NCI-H1092 (cell line): ENCODE measurements at regions not wholly inside any gene's neighbourhood (a gene's known extent, or its start where the extent isn't known, plus 50 kb on each side); places are given as distances from the start of the nearest gene placed in this dataset.
A peak's percentile ranks its signal among the peaks of the same experiment; 100 is the strongest.
"Not testable (repeated sequence)": the region's sequence is repeated elsewhere in the genome, so short reads cannot be mapped to it uniquely, and the experiment has no call there.

ENCODE experiments used
- DNase-seq: peaks from one replicate; lab custom pipeline; 2025; lab: John Stamatoyannopoulos, UW

DNA sequence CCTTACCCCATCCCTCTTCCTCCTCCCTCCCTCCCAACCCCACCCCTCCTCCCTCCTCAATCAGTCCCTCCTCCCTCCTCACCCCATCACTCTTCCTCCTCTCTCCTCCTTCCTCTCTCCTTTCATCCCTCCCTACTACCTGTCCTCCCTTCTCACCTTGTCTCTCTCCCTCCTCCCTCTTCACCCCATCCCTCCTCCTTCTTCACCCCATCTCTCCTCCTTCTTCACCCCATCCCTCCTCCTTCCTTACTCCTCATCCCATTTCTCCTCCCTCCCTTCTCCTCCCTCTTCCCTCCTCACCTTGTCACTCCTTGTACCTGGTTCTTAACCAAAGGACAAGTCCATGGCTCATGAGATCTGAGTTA lies 222.4 kb downstream of the TTLL2 start:
- no peak for DNase-seq

DNA sequence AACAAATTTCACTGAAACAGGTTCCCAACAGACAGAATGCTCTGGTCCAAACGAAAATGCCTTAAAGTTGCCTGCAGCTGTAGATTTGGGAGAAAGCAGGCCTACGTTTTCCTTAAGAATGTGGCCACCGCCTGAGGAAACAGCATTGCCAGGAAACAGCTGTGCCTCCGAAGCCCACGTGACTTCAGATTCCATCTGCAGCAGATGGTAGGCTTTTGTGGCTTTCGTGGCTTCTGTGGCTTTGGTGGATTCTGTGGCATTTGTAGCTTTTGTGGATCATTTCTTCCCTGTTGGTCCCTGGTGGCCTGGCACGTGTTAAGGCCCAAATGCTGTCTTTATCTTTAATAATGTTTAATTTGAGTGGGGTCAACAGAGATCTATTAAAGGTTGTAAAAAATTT lies 222.9 kb downstream of the TTLL2 start:
- DNase-seq: no peak

DNA sequence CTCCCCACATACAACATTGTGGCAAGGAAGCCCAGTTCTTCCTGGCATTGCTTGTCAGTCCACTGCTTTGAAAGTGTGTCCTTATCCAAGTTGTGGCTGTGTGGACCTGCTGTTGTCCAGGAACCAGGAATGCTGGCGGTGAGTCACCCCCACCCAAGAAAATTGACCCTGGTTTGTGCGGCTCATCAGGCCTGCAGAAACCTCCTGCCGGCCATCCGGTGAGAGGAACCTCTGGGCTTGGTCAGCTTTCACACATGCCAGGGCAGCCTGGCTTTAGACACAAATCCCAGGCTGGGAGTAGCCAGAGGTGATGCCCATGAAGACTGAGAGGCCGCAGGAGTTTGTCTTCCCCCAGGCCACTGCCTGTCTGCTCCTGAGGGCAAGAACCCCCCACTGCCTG lies 223.6 kb downstream of the TTLL2 start:
- DNase-seq: no peak

DNA sequence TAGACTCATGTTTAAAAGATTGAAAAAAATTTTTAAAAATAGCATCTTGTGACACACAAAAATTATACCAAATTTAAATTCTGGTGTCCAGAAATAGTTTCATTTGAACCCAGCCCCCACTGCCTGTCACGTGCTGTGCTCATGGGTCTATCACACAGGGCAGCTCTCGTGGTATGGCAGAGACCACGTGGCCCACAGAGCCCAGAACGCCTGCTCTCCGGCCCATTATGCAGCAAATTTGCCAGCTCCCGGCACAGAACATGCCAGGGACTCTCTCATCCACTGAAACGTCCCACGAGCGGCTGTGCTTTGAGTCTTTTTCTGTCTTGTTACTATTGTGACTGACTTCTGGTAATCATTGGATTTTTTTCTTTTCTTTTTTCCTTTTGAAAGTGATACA lies 224.3 kb downstream of the TTLL2 start:
- DNase-seq: no peak

DNA sequence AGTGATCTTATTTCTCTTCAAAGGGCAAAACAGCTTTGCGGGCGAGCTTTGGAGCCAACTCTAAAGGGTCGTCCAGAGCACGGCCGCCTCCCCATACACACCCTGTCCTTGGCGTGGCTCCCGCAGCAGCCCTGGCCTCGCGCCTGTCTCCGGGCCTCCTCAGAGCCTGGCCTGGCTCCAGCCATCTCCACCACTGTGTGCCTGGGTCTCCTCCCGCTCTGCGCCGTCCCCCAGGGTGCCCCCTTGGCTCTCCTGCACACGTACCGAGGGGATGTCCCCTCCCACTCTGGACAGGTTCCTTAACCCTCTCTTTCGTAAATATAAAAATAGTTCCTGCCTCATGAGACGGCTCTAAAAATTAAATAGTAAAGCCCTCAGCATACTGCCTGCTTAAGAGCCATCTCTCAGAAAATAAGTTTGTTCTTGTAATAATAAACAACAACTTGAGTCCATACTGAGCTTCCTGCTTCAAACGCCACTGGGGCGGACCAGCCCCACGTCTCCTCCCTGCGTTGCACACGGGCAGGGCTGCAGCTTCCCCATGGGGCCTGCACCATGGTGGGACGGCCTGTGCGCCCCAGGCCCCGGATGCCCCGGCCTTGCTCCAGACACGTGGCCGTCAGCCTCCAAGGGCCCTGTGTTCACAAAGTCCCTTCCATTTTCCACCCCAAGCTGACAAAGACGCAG lies 226.2 kb downstream of the TTLL2 start:
- peak; percentile 84 for DNase-seq

DNA sequence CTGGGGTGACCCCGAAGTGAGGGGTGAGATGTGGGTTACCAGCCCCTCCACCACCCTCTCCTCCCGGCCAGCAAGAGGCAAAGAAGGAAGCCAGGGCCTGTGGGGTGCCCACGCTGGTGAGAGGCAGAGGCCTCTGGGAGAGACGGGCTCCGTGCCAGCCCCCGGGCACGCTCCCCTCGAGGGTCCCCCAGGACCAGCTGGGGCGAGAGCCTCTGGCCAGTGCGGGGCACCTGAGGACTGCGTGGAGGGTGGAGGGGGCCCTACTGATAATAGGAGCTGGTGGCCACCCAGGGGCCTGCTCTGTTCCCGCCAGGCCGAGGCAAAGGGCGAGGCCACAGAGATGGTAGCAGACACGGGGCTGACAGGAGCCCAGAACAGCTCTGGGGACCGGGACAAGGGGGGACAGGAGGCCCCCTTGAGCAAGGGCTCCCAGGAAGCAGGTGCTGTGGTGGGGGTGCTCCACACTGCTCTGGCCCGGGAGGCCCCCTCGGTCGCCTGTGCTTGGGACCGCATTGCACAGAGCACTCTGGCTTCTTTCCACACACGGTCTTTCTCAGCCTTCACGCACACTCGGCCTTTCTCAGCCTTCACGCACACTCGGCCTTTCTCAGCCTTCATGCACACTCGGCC lies 226.9 kb downstream of the TTLL2 start:
- no peak for DNase-seq

DNA sequence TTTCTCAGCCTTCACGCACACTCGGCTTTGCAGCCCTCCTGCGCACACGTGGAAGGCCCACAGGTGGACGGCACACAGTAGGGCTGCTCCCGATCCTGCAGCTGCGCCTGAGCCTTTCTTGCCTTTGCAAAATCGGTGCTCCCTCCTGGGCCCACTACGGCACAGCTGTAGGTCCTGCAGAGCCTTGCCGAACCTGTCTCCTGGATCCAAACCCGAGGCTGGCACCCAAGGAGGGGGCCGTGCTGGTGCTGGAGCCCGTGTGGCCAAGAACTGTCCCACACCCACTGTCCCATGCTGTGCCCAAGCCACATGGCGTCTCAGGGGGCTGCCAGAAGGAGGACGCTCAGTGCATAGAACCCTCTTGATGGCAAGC lies 227.4 kb downstream of the TTLL2 start:
- no peak for DNase-seq

DNA sequence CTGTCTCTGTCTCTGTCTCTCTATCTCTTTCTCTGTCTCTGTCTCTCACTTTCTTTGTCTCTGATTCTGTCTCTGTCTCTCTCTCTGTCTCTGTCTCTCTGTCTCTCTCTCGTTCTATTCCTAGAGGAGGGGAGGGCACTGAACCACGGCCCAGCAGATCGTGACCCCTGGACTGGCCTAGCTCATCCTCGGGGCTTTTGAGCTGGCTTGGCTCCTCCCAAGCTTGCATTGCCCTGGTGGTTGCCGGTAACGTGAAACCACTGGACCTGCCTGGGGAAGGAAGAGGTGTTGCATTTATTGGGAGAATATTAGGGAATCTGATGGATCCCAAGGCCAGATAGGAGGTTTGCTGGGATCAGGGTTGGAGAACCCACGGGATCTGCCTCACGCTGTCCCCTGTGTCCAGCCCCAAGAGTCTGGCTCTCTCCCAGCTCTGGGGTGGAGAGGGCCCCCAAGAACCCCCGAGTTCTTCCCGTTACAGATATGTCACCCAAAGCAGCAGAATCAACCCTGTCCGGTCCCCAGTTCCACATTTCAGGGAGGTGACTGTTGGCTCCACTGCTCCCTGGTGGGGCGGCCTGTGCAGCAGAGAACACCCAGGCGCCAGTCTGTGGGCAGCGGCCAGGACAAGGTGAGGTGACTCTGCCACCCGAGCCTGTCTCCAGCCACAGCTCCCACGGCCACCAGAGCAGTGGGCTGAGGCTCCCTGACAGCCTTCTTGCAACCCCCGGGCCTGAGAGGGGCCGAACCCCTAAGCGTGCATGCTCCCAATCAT lies 228.3 kb downstream of the TTLL2 start:
- no peak for DNase-seq

DNA sequence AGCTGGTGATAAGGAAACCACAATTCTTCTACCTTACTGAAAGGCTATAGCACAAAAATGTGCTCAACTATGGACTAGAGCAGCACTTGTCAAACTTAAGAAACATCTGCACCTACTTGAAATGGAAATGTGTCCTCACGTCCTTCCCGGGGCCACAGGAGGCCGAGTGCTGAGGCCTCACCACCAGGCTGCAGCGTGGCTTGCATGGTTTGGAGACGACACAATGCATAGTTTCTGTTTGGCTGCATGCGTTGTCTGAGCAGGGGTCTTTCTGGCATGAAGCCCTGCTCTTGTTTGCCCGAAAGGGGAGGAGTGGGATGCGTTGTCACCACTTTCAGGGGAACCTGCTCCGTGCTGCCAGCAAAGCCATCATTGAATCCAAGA lies 228.8 kb downstream of the TTLL2 start:
- no peak for DNase-seq

DNA sequence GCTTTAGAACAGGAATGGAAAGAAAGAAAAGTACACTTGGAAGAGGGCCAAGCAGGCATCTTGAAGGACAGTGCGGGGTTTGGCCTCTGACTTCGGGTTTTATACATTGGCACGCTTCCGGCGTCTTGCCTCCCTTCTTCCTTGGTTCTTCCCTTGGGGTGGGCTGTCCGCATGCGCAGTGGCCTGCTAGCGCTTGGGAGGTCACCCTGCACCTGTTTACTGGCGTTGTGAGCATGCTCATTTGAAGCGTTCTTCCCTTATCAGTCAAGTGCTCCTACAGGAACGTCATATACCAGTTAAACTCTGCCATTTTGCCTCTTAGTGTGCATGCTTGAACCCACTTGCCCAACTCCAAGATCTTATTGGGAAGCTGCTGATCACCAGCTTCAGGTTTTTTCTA lies 230.0 kb downstream of the TTLL2 start:
- no peak for DNase-seq

DNA sequence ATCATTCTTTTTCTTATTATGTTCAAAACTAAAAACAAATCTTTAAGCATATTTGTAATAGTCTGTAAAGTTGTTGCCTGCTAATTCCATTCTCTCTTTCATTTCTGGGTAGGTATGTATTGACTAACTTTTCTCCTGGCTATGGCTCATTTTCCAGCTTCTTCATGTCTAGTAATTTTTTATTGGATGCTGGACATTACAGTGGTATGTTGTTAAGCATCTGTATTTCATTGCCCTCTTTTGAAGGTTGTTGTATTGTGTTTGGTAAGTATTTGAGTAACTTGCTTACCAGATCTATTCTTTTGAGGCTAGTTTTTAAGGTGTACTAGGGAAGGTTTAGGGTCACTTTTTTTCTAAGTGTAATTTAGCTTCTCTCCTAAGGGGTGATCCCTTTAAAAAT lies 230.9 kb downstream of the TTLL2 start:
- no peak for DNase-seq

DNA sequence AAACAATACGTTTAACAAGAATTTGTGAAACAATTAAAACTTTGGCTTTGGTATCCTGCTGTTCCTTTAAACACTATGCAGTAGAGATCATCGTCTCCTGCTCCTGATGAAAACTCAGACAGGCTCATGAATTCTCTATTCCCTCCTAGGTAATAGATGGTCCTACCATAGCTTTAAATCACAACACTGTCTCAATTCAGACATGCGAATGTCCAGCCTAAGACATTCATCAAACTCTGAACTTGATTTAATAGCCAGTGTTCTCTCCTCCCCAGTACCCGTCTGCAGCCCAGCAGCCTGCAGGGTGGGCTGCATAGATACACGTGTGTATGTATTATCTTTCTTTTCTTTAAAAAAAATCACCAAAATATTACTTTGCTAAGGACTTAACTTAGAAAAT lies 232.8 kb downstream of the TTLL2 start:
- DNase-seq: no peak

DNA sequence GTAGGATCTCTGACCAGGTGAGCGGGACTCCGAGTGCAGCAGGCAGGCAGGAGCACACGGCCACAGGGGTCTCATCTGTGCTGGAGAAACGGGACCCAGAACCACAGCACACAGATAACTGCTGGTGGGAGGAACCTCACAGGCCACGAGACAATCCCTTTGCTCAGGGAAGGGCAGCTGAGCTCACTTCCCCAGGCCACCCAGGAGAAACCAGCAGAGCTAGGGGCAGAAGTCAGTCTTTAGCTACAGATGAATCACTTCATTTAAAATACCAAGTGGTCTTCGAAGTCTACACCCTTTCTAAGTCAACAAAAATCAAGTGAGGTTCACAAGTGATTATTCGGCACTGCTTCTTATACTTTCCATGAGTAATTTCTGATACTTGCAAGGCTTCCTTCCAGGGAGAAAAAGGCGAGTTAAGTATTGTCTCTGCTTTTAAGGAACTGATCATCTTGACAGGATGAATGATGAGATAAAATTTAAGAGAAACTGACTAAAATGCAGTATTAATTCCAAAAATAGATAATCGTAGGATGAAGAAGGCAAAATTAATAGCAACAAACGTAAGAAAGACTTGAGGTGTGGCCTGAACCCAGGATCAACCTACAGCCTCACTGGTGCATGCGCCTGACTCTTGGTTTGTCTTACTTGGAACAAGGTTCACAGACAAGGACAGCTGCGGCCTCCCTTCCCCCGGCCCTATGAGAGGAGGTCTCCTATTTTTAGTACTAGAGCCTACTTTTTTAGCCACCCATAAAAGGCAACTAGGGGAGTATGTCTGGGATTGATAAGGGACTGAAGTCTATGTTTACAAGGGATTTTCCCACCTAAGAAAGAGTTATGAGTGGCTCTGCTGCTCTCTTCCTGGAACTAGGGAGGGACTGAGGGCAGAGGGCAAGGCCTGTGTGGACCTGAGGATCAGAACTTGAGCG lies 233.6 kb downstream of the TTLL2 start:
- no peak for DNase-seq

DNA sequence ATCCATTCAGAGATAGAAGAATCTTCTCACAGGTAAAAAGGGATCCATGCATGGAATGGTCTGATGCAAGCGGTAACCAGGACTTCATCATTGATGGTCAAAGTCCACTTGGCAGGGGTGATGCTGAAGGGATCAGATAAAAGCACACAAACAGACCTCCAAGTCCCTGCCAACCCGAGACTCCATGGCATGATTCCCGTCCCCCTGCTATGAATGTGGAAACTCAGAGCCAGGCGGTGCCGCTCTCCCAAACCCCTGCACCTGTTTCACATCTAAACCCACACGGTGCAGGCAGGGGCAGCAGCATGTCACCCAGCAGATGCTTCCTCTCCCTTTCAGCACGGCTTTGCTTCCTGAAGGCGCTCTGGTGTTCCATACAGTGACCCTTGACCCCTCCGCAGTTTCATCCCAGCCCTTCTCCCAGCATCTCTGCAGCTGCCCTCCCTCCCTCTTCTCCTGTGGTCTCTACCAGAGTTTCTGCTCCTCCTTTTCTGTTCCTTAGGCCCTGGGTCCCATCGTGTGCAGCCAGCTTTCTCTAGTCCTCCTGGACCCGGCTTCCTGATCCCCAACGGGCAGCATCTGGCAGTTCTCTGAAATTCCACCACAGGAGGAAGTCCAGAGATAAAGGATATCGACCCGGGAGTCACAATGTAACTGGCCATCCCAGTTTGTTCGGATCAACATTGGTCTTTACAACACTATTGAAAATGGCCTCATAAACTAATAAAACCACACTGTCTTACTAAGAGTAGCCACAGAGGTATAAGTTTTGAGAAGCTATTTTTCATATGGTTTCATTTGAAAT lies 235.0 kb downstream of the TTLL2 start:
- DNase-seq: no peak

DNA sequence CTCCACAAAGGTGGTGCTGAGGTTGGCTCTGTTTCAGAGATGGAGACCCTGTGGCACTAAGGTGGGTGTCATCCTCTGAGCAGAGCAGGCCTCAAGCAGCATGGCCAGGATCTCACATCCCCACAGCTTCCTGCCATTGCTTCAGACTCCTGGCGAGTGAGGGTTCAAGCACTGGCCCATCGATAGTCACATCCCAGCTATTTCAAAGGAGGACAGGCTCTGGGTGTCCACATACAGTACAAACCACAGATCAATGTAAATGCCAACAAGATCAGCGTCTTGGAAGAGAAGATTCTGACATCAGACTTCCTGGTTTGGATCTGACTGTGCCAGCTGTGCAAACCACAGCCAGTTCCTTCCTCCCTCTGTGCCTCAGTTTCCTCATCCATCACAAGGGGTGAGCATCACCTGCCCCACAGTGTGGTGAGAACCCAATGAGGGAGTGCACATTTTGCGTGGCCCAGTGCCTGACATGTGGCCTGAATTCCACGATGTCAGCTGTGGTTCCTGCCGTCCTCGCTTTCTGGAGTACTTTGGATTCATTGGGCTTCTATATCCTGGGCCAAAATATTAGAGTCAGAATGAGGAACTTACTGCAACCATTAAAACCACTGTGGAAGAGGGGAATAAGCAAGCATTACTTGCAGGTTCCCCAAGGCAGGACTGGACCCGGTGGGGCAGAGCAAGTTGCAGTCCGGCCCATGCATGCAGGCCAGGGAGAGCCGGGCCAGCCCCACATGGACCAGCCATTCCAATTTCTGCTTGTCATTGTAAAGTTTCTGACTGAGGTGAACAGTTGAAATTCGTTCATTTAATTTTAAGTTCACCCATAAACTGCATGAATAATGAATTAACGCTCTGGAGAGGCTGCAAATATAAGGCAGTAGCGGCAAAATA lies 236.0 kb downstream of the TTLL2 start:
- no peak for DNase-seq

DNA sequence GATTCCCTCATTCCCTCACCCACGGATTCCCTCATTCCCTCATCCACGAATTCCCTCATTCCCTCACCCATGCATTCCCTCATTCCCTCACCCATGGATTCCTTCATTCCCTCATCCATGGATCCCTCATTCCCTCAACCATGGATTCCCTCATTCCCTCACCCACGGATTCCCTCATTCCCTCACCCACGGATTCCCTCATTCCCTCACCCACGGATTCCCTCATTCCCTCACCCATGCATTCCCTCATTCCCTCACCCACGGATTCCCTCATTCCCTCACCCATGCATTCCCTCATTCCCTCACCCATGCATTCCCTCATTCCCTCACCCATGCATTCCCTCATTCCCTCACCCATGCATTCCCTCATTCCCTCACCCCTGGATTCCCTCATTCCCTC lies 238.0 kb downstream of the TTLL2 start:
- DNase-seq: not testable (repeated sequence)

DNA sequence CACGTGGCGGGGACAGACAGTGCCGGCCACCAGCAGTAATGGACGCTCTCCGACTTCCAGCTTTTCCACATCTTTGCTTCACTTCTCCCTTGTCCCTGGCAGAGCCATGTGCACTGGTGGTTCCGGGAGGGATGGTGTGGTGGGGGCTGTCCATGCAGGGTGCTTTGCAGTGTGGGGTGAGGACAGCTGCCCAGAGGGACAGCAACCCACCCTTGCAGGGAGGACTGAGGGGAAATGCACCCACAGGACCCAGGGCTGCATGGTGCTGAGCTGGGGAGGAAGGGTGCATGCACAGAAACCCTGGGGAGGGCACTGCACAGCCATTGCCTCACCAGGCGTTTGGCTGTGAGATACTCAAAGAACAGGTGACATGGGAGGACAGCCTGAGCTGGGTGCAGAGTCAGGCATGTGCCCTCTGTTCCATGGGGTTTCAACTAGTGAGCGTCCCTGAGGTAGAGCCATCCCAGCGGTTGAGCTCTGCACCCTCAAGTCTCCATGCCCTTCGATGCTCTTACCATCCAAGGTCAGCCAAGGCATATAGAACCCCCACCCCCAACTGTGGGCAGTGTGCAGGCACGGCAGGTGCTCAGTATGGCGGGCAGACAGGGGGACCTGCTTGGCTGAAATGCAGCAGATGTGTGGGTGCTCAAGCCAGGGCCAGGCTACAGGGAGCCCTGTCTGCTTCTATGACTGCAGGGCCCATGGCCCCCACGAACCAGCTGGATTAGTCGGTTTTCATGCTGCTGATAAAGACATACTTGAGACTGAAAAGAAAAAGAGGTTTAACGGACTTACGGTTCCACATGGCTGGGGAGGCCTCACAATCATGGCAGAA lies 239.7 kb downstream of the TTLL2 start:
- DNase-seq: no peak

DNA sequence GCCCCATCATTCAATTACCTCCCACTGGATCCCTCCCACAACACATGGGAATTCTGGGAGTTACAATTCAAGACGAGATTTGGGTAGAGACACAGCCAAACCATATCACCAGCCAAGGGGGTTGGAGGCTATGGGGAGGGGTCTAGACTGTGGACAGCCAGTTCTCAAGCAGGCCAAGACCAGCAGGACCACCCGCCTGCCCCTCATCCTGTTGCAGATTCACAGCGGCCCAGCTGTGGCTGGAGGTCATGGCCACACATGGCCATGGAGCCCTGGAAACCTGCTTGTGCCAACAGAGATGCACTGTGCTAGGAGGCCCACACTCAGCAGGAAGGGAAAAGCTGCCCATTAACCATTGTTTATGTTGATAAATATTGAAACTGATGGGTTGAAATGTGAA lies 240.5 kb downstream of the TTLL2 start:
- no peak for DNase-seq

DNA sequence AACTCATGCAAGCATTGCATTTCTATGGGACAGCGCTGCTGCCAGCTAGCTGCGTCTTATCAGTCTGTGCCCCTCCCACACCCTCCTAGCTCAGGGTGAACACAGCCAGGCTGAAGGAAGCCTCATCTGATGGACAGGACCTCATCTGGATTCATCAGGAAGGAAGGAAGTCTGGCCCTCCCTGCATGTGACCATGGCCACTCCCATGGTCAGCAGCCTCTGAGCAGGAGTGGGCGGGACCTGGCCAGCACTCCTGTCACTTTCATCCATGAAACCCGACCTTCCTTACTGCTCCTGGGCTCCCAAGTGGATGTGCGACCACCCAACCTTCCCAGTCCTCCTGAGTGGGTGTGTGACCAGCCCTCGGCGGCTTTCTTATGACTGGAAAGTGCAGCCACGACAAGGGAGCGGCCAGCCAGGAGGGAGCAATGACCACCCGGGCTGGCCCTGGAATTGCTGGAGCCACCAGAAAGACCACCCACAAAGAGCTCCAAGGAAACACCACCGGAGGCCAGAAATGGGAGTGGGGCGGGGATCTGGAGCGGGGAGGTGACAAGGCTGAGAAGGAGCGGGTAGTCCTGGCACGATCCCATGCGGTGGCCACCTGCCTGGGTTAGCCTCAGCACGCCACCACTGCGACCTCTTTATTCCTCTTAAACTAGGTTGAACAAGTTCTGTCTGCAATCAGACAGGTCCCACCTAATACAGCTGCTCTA lies 241.2 kb downstream of the TTLL2 start:
- no peak for DNase-seq
